HG02798 (cell line): ENCODE measurements at regions not wholly inside any gene's neighbourhood (a gene's known extent, or its start where the extent isn't known, plus 50 kb on each side); places are given as distances from the start of the nearest gene placed in this dataset.
"Not testable (repeated sequence)": the region's sequence is repeated elsewhere in the genome, so short reads cannot be mapped to it uniquely, and the experiment has no call there.

Experiments used
- ATAC-seq: cut with Tn5 transposase; IDR thresholded peaks from one replicate; pipeline ENCODE4 v1.9.1; 2021; ENCODE audit warnings: mild to moderate bottlenecking; ENCODE audit not compliant: unreplicated experiment, poor library complexity

GRCh38 chr6:22149501-22150367, 147.1 kb downstream of the PRL start:
- no peak for ATAC-seq

GRCh38 chr6:22150368-22151035, 146.3 kb downstream of the PRL start:
- no peak for ATAC-seq

- ATAC-seq: no peak
Measured at GRCh38 chr6:22151892-22152291, 144.9 kb downstream of the PRL start.

GRCh38 chr6:22152841-22153240, 144.0 kb downstream of the PRL start:
- ATAC-seq: no peak

GRCh38 chr6:22153384-22154158, 143.3 kb downstream of the PRL start:
- no peak for ATAC-seq

GRCh38 chr6:22155551-22155950, 141.3 kb downstream of the PRL start:
- ATAC-seq: no peak

GRCh38 chr6:22157233-22157632, 139.6 kb downstream of the PRL start:
- ATAC-seq: no peak

GRCh38 chr6:22164236-22164635, 132.6 kb downstream of the PRL start:
- ATAC-seq: no peak

GRCh38 chr6:22171006-22171405, 125.8 kb downstream of the PRL start:
- not testable (repeated sequence) for ATAC-seq

- ATAC-seq: not testable (repeated sequence)
Measured at GRCh38 chr6:22171885-22172284, 125.0 kb downstream of the PRL start.

GRCh38 chr6:22173311-22173710, 123.5 kb downstream of the PRL start:
- ATAC-seq: no peak

- not testable (repeated sequence) for ATAC-seq
Measured at GRCh38 chr6:22180250-22180649, 116.6 kb downstream of the PRL start.

- ATAC-seq: no peak
Measured at GRCh38 chr6:22184371-22184770, 112.5 kb downstream of the PRL start.

- no peak for ATAC-seq
Measured at GRCh38 chr6:22189946-22190345, 106.9 kb downstream of the PRL start.

GRCh38 chr6:22194188-22194921, 102.5 kb downstream of the PRL start:
- ATAC-seq: no peak

GRCh38 chr6:22199771-22200170, 97.1 kb downstream of the PRL start:
- no peak for ATAC-seq

- no peak for ATAC-seq
Measured at GRCh38 chr6:22204153-22204552, 92.7 kb downstream of the PRL start.

- no peak for ATAC-seq
Measured at GRCh38 chr6:22205266-22205665, 91.6 kb downstream of the PRL start.

GRCh38 chr6:22206106-22206505, 90.7 kb downstream of the PRL start:
- no peak for ATAC-seq

GRCh38 chr6:22208026-22208425, 88.8 kb downstream of the PRL start:
- no peak for ATAC-seq
